ENCODE measurements at regions not wholly inside any gene's neighbourhood (a gene's known extent, or its start where the extent isn't known, plus 50 kb on each side); places are given as distances from the start of the nearest gene placed in this dataset.

- no peak for TF ChIP-seq EZH2 (IDR thresholded peaks at IDR 0.05; ENCODE audit: low read depth)
- TF ChIP-seq, protein P1, sequence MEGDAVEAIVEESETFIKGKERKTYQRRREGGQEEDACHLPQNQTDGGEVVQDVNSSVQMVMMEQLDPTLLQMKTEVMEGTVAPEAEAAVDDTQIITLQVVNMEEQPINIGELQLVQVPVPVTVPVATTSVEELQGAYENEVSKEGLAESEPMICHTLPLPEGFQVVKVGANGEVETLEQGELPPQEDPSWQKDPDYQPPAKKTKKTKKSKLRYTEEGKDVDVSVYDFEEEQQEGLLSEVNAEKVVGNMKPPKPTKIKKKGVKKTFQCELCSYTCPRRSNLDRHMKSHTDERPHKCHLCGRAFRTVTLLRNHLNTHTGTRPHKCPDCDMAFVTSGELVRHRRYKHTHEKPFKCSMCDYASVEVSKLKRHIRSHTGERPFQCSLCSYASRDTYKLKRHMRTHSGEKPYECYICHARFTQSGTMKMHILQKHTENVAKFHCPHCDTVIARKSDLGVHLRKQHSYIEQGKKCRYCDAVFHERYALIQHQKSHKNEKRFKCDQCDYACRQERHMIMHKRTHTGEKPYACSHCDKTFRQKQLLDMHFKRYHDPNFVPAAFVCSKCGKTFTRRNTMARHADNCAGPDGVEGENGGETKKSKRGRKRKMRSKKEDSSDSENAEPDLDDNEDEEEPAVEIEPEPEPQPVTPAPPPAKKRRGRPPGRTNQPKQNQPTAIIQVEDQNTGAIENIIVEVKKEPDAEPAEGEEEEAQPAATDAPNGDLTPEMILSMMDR (conservative IDR thresholded peaks at IDR 0.05) = no peak
Measured at GRCh38 chr16:81148277-81148676, 52.1 kb upstream of the GCSH start.

All from PC-9 (cell line).